Fibroblast of skin of right quadriceps (primary cell): ENCODE measurements at regions not wholly inside any gene's neighbourhood (a gene's known extent, or its start where the extent isn't known, plus 50 kb on each side); places are given as distances from the start of the nearest gene placed in this dataset.

Experiments
- DNase-seq: peaks from one replicate; pipeline ENCODE4 v3.0.0-alpha.2; 2013

DNA sequence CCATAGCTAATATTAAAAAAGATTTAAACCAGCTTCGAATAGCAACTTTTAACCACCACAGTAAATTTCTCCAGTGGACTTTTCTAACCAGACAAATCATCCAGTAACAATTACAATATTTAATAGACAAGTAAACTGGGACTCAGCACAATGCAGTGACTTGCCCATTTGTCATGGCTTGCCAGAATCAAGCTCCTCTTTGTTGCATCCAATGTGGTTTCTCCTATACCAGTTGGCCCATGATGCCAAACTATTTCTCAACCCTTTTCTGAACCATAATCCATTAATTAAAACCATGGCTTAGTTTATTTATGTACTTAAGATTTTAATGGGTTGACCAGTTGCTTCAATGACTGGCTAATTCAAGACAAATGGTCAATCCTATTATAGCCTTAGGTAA lies 64.4 kb downstream of the DIO2 start:
- DNase-seq: no peak

- no peak for DNase-seq
These were observed 74.9 kb downstream of the DIO2 start for GRCh38 chr14:80136358-80136757.

- no peak for DNase-seq
These were observed 75.8 kb downstream of the DIO2 start for GRCh38 chr14:80135305-80136088.

DNA sequence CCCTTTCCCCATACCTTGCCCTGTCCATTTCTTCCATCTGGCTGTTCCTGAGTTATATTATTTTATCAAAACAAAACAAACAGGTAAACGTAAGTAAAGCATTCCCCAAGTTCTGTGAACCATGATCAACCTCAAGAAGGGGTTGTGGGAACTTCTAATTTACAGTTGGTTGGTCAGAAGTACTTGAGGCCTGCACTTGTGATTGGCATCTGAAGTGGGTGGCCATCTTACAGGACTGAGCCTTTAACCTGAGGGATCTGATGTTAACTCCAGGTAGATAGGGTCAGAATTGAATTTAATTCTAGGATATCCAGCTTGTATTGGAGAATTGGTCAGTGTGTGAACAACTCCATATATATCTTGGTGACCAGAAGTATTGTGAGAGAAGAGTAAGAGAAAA lies 77.0 kb downstream of the DIO2 start:
- DNase-seq: no peak

- DNase-seq: no peak
These were observed 77.8 kb downstream of the DIO2 start for GRCh38 chr14:80133457-80133856.

GRCh38 chr14:80127466-80127865 lies 83.8 kb downstream of the DIO2 start:
- no peak for DNase-seq

GRCh38 chr14:80124794-80125193 lies 86.5 kb downstream of the DIO2 start:
- no peak for DNase-seq

GRCh38 chr14:80117876-80118275 lies 93.4 kb downstream of the DIO2 start:
- DNase-seq: no peak

GRCh38 chr14:80116157-80116556 lies 95.1 kb downstream of the DIO2 start:
- DNase-seq: no peak

- DNase-seq: no peak
These were observed 100.6 kb downstream of the DIO2 start for GRCh38 chr14:80110721-80111120.

DNA sequence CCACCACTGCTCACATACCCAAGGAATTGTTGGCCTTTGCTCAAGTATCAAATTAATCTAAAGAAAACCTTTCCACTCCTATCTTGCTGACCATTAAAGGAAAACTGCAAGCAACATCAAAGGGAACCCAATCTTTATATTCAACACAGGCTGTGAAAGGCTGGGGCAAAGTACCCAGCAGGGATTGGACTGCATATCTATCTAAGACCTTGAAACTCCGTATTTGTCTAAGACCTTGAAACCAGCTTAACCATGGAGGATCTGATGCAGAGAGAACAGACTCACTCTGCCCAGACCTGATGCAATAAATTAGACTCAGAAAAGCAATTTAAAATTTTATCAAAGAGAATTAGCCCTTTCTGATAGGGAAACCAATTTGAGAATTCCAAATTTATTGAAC lies 102.2 kb downstream of the DIO2 start:
- DNase-seq: no peak

GRCh38 chr14:80108430-80108829 lies 102.9 kb downstream of the DIO2 start:
- no peak for DNase-seq

GRCh38 chr14:80105488-80105994 lies 105.8 kb downstream of the DIO2 start:
- no peak for DNase-seq

- no peak for DNase-seq
These were observed 109.5 kb downstream of the DIO2 start for GRCh38 chr14:80101835-80102234.

DNA sequence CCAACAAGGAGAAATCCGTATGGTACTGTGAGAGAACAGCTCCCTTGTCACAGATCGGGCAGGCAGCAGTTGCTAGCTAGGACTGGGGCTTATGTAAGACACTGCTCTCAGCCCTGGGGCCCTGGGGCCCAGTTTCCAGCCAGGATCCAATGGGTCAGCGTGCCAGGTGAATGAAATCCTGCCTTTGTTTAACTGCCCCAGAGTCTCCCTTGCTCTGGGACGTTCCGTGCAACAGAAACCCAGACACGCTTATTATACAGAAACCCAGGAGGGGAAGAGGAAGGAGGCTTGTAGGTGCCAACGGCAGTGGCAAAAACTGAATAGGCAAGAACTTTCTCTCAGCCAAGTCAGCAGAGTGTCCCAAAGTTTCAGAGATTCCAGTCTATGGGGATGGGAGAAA lies 110.6 kb downstream of the DIO2 start:
- DNase-seq: no peak

- DNase-seq: peak; percentile 2
These were observed 115.7 kb downstream of the DIO2 start for GRCh38 chr14:80095623-80096022.

GRCh38 chr14:80087411-80087810 lies 123.9 kb downstream of the DIO2 start:
- DNase-seq: no peak

DNA sequence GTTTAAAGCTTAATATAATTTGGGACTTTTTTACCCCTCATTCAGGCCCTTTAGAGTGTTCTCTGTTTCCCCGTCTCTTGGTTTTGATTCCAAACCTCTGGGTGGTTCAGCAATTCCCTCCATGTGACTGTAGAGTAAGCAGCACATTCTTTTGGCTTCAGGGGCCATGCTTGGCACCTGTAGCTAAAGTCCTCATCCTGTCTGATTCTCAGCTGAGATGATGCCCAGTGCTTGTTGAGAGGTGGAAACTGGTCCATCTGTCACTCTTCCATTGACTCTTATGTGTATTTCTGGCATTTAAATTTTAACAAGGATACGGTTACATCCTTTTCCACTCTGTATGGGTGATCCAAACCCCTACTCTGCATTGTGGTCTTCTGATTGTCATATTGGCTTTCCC lies 127.1 kb downstream of the DIO2 start:
- DNase-seq: no peak

DNA sequence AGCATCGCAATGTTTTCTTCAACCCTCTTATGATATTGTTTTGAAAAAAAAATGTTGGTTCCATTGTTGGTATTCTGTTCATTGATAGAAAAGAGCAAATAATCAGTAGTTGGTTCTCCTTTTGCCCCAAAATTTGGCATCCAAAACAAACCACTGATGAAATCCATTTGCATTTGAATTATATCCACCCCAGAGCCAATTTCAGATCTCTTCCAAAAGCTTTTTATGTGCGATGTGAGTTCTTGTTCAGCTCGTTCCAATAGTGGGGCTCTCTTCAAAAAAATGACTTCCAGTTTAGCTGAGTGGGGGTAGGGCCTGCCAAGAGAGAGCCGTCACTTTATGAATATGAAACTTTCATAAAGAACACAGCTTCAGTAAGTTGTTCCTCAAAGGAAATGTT lies 130.7 kb downstream of the DIO2 start:
- DNase-seq: no peak

GRCh38 chr14:80078501-80078900 lies 132.8 kb downstream of the DIO2 start:
- no peak for DNase-seq

DNA sequence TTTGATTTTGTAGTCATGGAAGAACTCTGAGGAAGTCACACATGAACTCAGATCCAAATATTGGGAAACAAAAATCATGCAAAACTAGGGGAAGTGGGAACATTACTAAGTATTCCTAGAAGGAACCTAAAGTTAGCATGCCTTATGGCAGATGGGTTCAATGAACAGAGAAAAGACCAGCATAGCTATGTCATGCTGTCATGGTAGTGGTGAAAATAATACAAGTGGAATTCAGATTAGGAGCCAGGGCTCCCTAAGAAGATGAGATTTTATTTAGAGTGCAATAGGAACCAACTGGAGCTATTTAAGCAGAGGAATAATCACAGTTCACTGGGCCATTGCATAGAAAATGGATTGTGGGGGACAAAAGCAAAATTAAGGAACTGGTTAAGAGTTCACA lies 134.0 kb downstream of the DIO2 start:
- DNase-seq: no peak

- DNase-seq: no peak
These were observed 136.3 kb downstream of the DIO2 start for GRCh38 chr14:80074900-80075574.

- no peak for DNase-seq
These were observed 152.3 kb downstream of the DIO2 start for GRCh38 chr14:80059041-80059440.

DNA sequence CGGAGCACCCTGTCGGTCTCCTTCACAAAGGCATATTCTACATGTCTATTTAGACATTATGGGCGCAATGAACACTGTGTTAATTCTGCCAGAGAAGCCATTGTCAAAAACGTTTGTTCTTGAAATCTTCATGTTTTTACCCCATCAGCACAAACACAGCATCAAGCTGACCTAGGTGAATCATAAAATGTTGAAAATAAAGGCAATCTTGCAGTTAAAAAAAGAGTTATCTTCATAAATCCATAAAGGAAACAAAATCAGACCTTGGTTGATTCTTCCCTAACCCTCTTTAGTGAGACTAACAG lies 154.9 kb downstream of the DIO2 start:
- DNase-seq: no peak
